HG03097 (cell line): ENCODE measurements at regions not wholly inside any gene's neighbourhood (a gene's known extent, or its start where the extent isn't known, plus 50 kb on each side); places are given as distances from the start of the nearest gene placed in this dataset.

Source experiments
- ATAC-seq: cut with Tn5 transposase; IDR thresholded peaks from one replicate; pipeline ENCODE4 v1.9.1; 2021; ENCODE audit not compliant: unreplicated experiment, low FRiP score

- ATAC-seq, result no peak
These were observed 197.8 kb downstream of the FSCB start for GRCh38 chr14:44309331-44309730.

GRCh38 chr14:44300916-44301315 lies 206.2 kb downstream of the FSCB start:
- ATAC-seq, result no peak

GRCh38 chr14:44297437-44297836 lies 209.6 kb downstream of the FSCB start:
- no peak for ATAC-seq

GRCh38 chr14:44291366-44291915 lies 215.6 kb downstream of the FSCB start:
- ATAC-seq, result no peak

- ATAC-seq, result no peak
These were observed 219.2 kb downstream of the FSCB start for GRCh38 chr14:44287858-44288257.

- ATAC-seq, result no peak
These were observed 220.9 kb downstream of the FSCB start for GRCh38 chr14:44286201-44286600.

- ATAC-seq, result no peak
These were observed 223.2 kb downstream of the FSCB start for GRCh38 chr14:44283836-44284235.

- ATAC-seq, result no peak
These were observed 227.7 kb downstream of the FSCB start for GRCh38 chr14:44279357-44279756.

GRCh38 chr14:44271637-44272036 lies 235.4 kb downstream of the FSCB start:
- no peak for ATAC-seq

GRCh38 chr14:44271006-44271405 lies 236.1 kb downstream of the FSCB start:
- no peak for ATAC-seq

GRCh38 chr14:44265246-44265645 lies 241.8 kb downstream of the FSCB start:
- no peak for ATAC-seq

GRCh38 chr14:44215660-44216059 lies 291.4 kb downstream of the FSCB start:
- no peak for ATAC-seq

- no peak for ATAC-seq
These were observed 295.4 kb downstream of the FSCB start for GRCh38 chr14:44211718-44212117.

GRCh38 chr14:44204061-44204835 lies 302.8 kb downstream of the FSCB start:
- ATAC-seq, result no peak

- ATAC-seq, result no peak
These were observed 326.1 kb downstream of the FSCB start for GRCh38 chr14:44180975-44181374.

GRCh38 chr14:44170556-44170955 lies 336.5 kb downstream of the FSCB start:
- ATAC-seq, result no peak

GRCh38 chr14:44170101-44170500 lies 337.0 kb downstream of the FSCB start:
- ATAC-seq, result no peak

- no peak for ATAC-seq
These were observed 338.5 kb downstream of the FSCB start for GRCh38 chr14:44168566-44168965.

GRCh38 chr14:44166611-44167010 lies 340.5 kb downstream of the FSCB start:
- no peak for ATAC-seq

GRCh38 chr14:44165936-44166335 lies 341.1 kb downstream of the FSCB start:
- ATAC-seq, result no peak

- ATAC-seq, result no peak
These were observed 341.8 kb downstream of the FSCB start for GRCh38 chr14:44165286-44165685.

- ATAC-seq, result no peak
These were observed 343.1 kb downstream of the FSCB start for GRCh38 chr14:44163946-44164345.
